ENCODE measurements at regions not wholly inside any gene's neighbourhood (a gene's known extent, or its start where the extent isn't known, plus 50 kb on each side); places are given as distances from the start of the nearest gene placed in this dataset.

GRCh38 chr20:37579106-37579505, 51.4 kb upstream of the BLCAP start:
- Histone ChIP-seq H3K9me3 (no peaks in the 10 kb centered on the region), H3K36me3 (no peaks in the 10 kb centered on the region), H3K27ac (no peak overlapping the region), H3K4me3 (no peak overlapping the region), H3K27me3 (peaks cover 0 to 83% (median 0%) of the 10 kb centered on the region in 4 donors), H3K4me1 (no peaks in the 10 kb centered on the region)
- intact Hi-C loops (cut with DNase I), result no loop called here
- DNase-seq, result no peak
- no peak for TF ChIP-seq POLR2A (IDR thresholded peaks at IDR 0.05)
- no peak for TF ChIP-seq CTCF (IDR thresholded peaks at IDR 0.05)
- WGBS, 2 donors, result 66 to 96% methylated on average over 2 to 4 of the region's 7 CpGs

- no peaks in the 10 kb centered on the region for H3K36me3 ChIP-seq
- 75 to 80% methylated on average over 6 of the region's 6 CpGs for WGBS, 2 donors
- peaks cover 0 to 84% (median 1%) of the 10 kb centered on the region in 4 donors for H3K27me3 ChIP-seq
- no peak overlapping the region for H3K4me3 ChIP-seq
- H3K27ac ChIP-seq, result no peak overlapping the region
- no peak for DNase-seq
- intact Hi-C loops (cut with DNase I), result no loop called here
- H3K9me3 ChIP-seq, result no peaks in the 10 kb centered on the region
- H3K4me1 ChIP-seq, result no peaks in the 10 kb centered on the region
- TF ChIP-seq POLR2A (IDR thresholded peaks at IDR 0.05), result no peak
- no peak for TF ChIP-seq CTCF (IDR thresholded peaks at IDR 0.05)
These were observed 50.3 kb upstream of the BLCAP start for GRCh38 chr20:37577981-37578380.

Measured in esophagus squamous epithelium (tissue), 5 donors.